ENCODE measurements at regions not wholly inside any gene's neighbourhood (a gene's known extent, or its start where the extent isn't known, plus 50 kb on each side); places are given as distances from the start of the nearest gene placed in this dataset.

GRCh38 chr3:22117751-22118346, 366.8 kb upstream of the ZNF385D start:
- WGBS, 2 donors (ENCODE audit: low coverage in 1 of 2) = 24% methylated on average over 5 of the region's 5 CpGs
- Histone ChIP-seq H3K9me3 (no peaks in the 10 kb centered on the region), H3K4me1 (no peaks in the 10 kb centered on the region), H3K27ac (no peak overlapping the region), H3K27me3 (no peaks in the 10 kb centered on the region), H3K36me3 (no peaks in the 10 kb centered on the region), H3K4me3 (no peak overlapping the region)
- no peak for DNase-seq
- TF ChIP-seq CTCF (IDR thresholded peaks at IDR 0.05) = peak; percentile 36 to 57 (median 48)
- no peak for TF ChIP-seq EP300 (IDR thresholded peaks at IDR 0.05; ENCODE audit: low read depth)
- no peak for TF ChIP-seq POLR2A (IDR thresholded peaks at IDR 0.05)
- in situ Hi-C loops (cut with MboI; ENCODE audit: low pct_ligation_motif_present in 1 of 4, low pct_unique_long_range_greater_than_20kb in 1 of 4, low sequenced_read_pairs in 3 of 4) (no loop called here), intact Hi-C loops (cut with DNase I; ENCODE audit: low total_unique reads) (no loop called here)

DNA sequence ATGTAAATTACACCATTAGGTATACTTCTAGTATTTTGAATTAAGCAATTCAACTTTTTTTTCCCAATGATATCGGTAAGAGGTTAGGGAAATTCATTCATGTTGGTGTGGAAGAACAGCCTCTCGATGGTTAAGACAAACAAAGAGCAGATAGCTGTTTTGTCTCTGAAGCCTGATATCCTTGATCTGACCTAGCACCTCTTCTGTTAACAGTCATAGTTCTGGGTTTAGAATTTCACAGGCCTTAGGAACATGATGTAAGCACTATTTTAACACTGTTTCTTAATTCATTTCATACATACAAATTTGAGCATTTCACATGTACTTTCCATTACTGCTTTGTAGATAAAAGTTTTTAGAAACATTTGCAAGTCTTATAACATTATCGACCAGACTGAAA, 367.5 kb upstream of the ZNF385D start:
- TF ChIP-seq CTCF (IDR thresholded peaks at IDR 0.05) (no peak), POLR2AphosphoS5 (IDR thresholded peaks at IDR 0.05) (no peak), EP300 (IDR thresholded peaks at IDR 0.05; ENCODE audit: low read depth) (no peak)
- Histone ChIP-seq H3K9me3 (no peaks in the 10 kb centered on the region), H3K4me1 (no peaks in the 10 kb centered on the region), H3K36me3 (no peaks in the 10 kb centered on the region), H3K27ac (no peak overlapping the region), H3K4me3 (no peak overlapping the region), H3K27me3 (no peaks in the 10 kb centered on the region)
- 58 to 93% methylated on average over 2 to 3 of the region's 3 CpGs for WGBS, 2 donors (ENCODE audit: low coverage in 1 of 2)
- in situ Hi-C loops (cut with MboI; ENCODE audit: low pct_ligation_motif_present in 1 of 4, low pct_unique_long_range_greater_than_20kb in 1 of 4, low sequenced_read_pairs in 3 of 4) (no loop called here), intact Hi-C loops (cut with DNase I; ENCODE audit: low total_unique reads) (no loop called here)
- no peak for DNase-seq

DNA sequence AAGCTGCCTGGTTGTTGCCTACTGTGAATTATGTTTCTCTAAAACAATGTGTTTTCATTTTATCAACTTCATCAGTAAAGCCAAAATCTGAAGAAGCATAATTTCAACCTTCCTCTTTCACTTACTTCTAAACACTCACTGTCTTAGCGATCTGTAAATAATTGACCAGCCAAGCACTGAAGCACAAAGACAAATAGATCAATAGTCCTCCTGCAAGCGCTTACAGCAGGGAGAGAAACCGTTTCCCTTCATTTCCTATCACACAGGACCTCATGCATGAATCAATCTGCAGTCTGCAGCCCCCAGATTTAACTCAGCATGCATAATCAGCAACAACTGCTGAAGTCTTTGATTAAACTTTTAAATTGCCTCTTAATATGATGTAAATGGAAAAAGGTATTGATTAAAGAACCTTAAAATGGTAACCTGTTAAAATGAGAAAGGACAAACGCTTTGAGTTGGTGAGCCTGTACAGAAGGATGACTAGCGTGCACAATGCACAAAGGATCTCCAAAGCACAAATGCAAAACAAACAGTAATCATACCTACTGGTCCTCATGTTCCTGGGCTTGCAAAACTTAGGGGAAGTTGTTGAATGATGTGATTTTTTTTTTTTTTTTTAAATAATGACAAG, 370.2 kb upstream of the ZNF385D start:
- no peaks in the 10 kb centered on the region for H3K9me3 ChIP-seq
- H3K27ac ChIP-seq = no peak overlapping the region
- H3K4me1 ChIP-seq = no peaks in the 10 kb centered on the region
- no peak overlapping the region for H3K4me3 ChIP-seq
- in situ Hi-C loops (cut with MboI; ENCODE audit: low pct_ligation_motif_present in 1 of 4, low pct_unique_long_range_greater_than_20kb in 1 of 4, low sequenced_read_pairs in 3 of 4) (no loop called here), intact Hi-C loops (cut with DNase I; ENCODE audit: low total_unique reads) (no loop called here)
- 50 to 55% methylated on average over 4 to 5 of the region's 5 CpGs for WGBS, 2 donors (ENCODE audit: low coverage in 1 of 2)
- no peaks in the 10 kb centered on the region for H3K27me3 ChIP-seq
- no peak for DNase-seq
- TF ChIP-seq CTCF (IDR thresholded peaks at IDR 0.05) = no peak
- H3K36me3 ChIP-seq = no peaks in the 10 kb centered on the region

DNA sequence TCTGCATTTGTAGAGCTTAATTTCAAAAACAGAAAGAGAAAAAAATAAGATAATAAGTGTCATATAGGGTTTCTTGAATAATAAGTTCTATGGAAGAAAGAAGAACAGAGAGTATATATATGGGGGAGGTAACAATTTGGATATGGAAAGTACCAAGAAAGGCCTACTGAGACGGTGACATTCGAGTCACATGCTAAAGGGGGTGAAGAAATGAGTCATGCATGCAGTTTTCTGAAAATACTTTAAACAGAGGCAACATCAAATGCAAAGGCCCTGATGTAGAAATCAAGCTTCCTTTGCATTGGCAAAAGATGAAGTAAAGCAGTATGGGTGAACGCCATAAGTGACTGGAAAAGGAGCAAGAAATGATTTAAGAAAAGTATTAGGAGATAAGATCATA, 371.6 kb upstream of the ZNF385D start:
- Histone ChIP-seq H3K27ac (no peak overlapping the region), H3K9me3 (no peaks in the 10 kb centered on the region), H3K36me3 (no peaks in the 10 kb centered on the region), H3K4me1 (no peaks in the 10 kb centered on the region), H3K4me3 (no peak overlapping the region), H3K27me3 (no peaks in the 10 kb centered on the region)
- intact Hi-C loops (cut with DNase I; ENCODE audit: low total_unique reads) (no loop called here), in situ Hi-C loops (cut with MboI; ENCODE audit: low pct_ligation_motif_present in 1 of 4, low pct_unique_long_range_greater_than_20kb in 1 of 4, low sequenced_read_pairs in 3 of 4) (no loop called here)
- WGBS, 2 donors (ENCODE audit: low coverage in 1 of 2) = 55 to 69% methylated on average over 2 to 3 of the region's 3 CpGs
- TF ChIP-seq POLR2A (IDR thresholded peaks at IDR 0.05) (no peak), CTCF (IDR thresholded peaks at IDR 0.05) (no peak), EP300 (IDR thresholded peaks at IDR 0.05; ENCODE audit: low read depth) (no peak), POLR2AphosphoS5 (IDR thresholded peaks at IDR 0.05) (no peak)
- no peak for DNase-seq
